Mesenteric fat pad (tissue), 1 donor: ENCODE measurements at regions not wholly inside any gene's neighbourhood (a gene's known extent, or its start where the extent isn't known, plus 50 kb on each side); places are given as distances from the start of the nearest gene placed in this dataset.
"Not testable (repeated sequence)": the region's sequence is repeated elsewhere in the genome, so short reads cannot be mapped to it uniquely, and the experiment has no call there.

Experiments
- DNase-seq: peaks from one replicate; pipeline ENCODE4 v3.0.0-alpha.2; 2020; ENCODE audit warnings: low spot score
- donor health status: DM: yes; HTN: yes; CAD: no.

GRCh38 chr6:97885325-97885724 is 602.3 kb upstream of the MMS22L start:
- no peak for DNase-seq

DNA sequence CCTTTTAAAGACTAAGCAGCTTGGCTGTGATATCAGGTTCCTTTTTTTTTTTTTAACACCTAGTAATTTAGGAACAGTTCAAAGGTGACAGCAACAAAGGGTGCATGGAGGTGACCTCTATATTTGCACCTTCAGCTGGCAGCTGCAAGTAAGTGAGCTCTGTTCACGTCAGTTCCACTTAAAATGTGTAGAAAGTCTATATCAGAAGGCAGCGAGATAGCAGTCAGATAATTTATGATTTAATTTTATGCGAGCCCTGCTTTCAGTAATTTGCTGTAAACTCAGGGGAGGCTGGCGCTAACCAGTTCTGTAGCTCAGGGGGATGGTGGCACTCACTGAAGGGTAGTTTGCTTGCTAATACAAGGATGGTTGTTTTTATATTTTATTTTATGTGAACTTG is 602.8 kb upstream of the MMS22L start:
- DNase-seq: no peak

- DNase-seq: no peak
Measured at GRCh38 chr6:97901531-97901930, 618.5 kb upstream of the MMS22L start.

DNA sequence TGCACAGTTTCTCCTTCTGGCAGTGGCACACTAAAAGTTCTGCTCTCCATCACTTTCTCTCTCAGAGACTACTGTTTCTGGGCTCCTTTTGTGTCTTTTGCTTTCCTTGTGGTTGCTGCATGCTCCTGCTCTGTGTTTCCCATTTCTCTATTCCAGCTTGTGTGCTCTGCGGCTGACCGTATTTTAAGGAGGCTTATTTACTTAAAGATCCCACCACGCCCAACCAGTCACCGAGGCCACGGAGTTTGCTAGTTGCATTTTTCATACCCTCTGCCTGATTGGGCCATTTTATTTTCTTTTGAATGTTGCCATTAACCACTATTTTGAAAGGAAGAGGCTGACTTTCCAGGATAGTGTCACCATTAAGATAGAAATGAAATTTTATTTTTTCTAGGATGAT is 626.4 kb upstream of the MMS22L start:
- DNase-seq: no peak

GRCh38 chr6:97913721-97914120 is 630.7 kb upstream of the MMS22L start:
- DNase-seq: no peak

DNA sequence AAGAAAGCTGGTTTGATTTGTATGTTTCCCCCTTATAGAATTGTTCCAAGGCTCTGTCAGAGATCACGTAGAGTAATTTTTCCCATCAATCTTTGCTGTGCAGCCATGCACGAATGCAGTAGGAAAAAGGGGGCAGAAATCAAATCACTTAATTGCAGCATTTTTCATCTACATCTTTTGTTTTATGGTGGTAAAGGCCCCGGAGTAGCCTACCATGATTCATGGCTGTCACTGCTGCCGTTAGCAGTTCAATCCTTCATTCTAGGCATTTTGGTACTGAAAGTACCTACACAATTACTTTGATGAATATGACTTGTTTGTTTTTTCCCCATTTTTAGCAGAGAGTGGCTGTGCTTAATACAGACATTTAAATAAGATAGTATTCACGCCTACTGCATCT is 631.9 kb upstream of the MMS22L start:
- no peak for DNase-seq

DNA sequence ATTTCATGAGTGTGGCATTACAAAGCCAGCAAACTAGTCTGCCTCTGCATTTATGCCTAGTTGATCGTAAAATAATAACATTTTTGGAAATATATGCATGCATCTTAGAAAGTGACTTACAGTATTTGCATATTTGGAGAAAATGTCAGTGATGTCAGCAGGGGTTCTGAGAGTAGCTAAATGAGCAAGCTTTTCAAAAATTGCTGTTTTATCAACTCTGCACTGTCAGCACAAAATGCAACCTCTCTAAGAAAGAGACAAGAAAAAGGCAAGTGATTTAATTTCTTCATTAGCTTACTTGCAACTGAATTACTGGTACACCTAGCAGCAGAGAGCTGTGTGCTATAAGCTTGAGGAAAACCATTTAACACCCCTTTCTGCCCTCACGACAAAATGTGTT is 632.5 kb upstream of the MMS22L start:
- DNase-seq: no peak

- DNase-seq: no peak
Measured at GRCh38 chr6:97917369-97917768, 634.4 kb upstream of the MMS22L start.

- no peak for DNase-seq
Measured at GRCh38 chr6:97919046-97919445, 636.0 kb upstream of the MMS22L start.

- DNase-seq: no peak
Measured at GRCh38 chr6:97919631-97920030, 636.6 kb upstream of the MMS22L start.

DNA sequence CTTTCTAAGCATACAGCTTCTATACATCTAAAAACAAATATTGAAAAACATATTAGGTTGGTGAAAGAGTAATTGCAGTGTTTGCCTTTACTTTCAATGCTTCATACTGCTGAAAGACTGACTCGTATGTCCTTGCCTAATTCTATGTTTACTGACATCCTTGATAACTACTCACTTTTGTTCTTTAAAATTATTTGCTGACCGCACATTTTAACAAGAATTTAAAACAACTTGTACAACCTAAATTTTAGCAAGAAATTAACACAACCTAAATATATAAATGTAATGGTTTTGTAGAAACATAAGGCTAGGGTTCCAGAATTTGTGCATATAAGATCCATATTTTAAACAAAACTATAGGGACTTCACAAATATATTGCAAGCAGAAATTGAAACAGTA is 640.2 kb upstream of the MMS22L start:
- no peak for DNase-seq

DNA sequence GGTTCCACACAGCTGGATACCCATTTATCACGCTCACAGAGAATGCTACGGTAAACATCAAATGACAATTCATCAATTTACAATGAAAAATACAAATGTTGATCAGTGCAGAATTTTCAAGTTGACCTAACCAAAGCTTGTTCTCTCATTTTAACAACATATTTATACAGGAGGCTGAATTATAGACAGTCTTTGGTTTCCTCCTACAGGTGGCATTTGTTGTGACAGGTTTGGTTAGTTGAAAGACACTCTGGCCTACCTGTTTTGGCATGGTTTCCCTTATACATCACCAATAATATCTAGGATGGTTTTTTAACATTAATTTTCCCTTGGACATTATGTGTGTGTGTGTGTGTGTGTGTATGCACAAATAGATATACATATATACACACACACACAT is 642.5 kb upstream of the MMS22L start:
- DNase-seq: no peak

- no peak for DNase-seq
Measured at GRCh38 chr6:97939440-97940168, 656.6 kb upstream of the MMS22L start.

GRCh38 chr6:97947841-97948240 is 664.8 kb upstream of the MMS22L start:
- no peak for DNase-seq

- DNase-seq: no peak
Measured at GRCh38 chr6:97958134-97958533, 675.1 kb upstream of the MMS22L start.

GRCh38 chr6:97963193-97963592 is 680.2 kb upstream of the MMS22L start:
- DNase-seq: no peak

GRCh38 chr6:97969065-97969464 is 686.0 kb upstream of the MMS22L start:
- DNase-seq: no peak

DNA sequence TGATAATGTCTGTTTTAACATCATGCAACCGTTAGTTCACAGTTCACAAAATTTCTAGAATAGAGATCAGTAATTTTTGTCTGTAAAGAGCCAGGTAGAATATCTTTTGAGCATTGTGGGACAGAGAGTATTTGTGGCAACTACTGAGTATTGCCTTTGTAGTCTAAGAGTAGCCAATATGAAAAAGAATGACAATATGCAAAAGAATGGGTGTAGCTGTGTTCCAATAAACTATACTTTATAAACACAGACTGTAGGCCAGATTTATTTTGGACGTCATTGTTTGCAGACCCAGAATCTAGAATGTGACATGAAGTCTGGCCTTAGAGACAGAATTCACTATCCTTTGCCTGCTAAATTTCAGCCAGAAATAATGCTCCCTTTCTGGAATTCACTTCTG is 694.1 kb upstream of the MMS22L start:
- no peak for DNase-seq

- peak; percentile 84 for DNase-seq
Measured at GRCh38 chr6:97978855-97979271, 695.8 kb upstream of the MMS22L start.

GRCh38 chr6:97979285-97979684 is 696.3 kb upstream of the MMS22L start:
- not testable (repeated sequence) for DNase-seq

DNA sequence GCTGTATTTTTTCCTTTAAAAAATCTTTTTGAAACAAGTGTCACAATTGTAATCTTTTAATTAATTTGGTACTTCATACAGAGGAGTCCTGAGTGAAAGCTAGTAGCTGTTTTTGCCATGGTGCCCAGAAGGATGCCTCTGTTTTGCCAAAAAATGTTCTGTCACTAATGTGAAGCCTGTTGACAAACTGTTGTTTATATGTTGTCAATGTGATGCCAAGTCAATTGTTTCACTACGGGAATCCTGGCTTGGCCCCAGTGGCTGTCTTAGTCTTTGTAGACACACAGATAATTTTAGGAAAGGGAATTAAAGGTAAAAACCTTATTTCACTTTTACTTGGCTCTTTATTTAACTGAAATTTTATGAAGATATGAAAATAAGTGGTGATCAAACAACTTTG is 706.4 kb upstream of the MMS22L start:
- no peak for DNase-seq

DNA sequence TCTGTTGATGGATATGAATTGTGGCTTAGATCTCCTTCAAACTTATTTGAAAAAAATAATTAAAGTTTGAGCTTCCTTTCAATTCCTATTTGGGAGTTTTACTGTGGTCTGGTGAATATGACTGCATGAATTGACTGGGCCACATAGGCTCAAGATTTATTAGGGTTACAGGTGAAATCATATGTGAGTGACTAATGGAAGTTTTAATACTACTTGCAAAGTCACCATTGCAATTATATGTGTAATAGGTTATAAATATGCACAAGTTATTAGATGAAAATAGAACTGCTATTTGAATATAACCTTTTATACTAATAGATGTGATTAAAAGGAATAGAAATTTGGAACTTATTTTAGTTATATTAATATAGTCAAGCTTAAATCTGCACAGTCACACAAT is 712.1 kb upstream of the MMS22L start:
- no peak for DNase-seq

DNA sequence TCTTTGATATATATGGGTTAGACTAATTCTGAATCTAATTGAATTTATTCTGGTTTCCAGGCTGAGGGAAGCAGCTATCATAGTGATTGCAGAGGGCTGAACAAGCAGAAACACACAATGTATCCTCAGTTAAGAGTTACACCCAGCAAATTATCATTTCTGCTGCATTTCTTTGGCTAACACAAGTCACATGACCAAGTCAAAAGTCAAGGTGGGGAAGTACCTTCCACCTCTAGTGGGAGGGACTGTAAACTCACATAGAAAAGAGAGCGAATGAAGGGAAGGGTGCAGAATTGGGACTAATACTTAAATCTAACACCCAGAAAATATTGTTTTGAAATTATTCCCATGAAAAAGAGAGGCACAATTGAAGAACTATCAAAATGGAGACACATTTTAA is 719.7 kb upstream of the MMS22L start:
- DNase-seq: no peak
